ENCODE measurements at regions not wholly inside any gene's neighbourhood (a gene's known extent, or its start where the extent isn't known, plus 50 kb on each side); places are given as distances from the start of the nearest gene placed in this dataset.
"Not testable (repeated sequence)": the region's sequence is repeated elsewhere in the genome, so short reads cannot be mapped to it uniquely, and the experiment has no call there.

- no peak for DNase-seq (ENCODE audit: low spot score)
Measured at GRCh38 chr9:78714576-78714975, 417.7 kb downstream of the PSAT1 start.

- DNase-seq (ENCODE audit: low spot score): not testable (repeated sequence)
Measured at GRCh38 chr9:78719029-78719428, 422.1 kb downstream of the PSAT1 start.

GRCh38 chr9:78724896-78725295 lies 428.0 kb downstream of the PSAT1 start:
- no peak for DNase-seq (ENCODE audit: low spot score)

- no peak for DNase-seq (ENCODE audit: low spot score)
Measured at GRCh38 chr9:78725503-78725902, 428.6 kb downstream of the PSAT1 start.

GRCh38 chr9:78745331-78745730 lies 448.4 kb downstream of the PSAT1 start:
- no peak for DNase-seq (ENCODE audit: low spot score)

GRCh38 chr9:78746010-78746409 lies 449.1 kb downstream of the PSAT1 start:
- no peak for DNase-seq (ENCODE audit: low spot score)

GRCh38 chr9:78753039-78753438 lies 456.1 kb downstream of the PSAT1 start:
- no peak for DNase-seq (ENCODE audit: low spot score)

- no peak for DNase-seq (ENCODE audit: low spot score)
Measured at GRCh38 chr9:78756813-78757510, 460.0 kb downstream of the PSAT1 start.

GRCh38 chr9:78763424-78763823 lies 466.5 kb downstream of the PSAT1 start:
- no peak for DNase-seq (ENCODE audit: low spot score)

GRCh38 chr9:78765861-78766260 lies 468.9 kb downstream of the PSAT1 start:
- DNase-seq (ENCODE audit: low spot score): no peak

GRCh38 chr9:78767490-78767889 lies 470.6 kb downstream of the PSAT1 start:
- no peak for DNase-seq (ENCODE audit: low spot score)

GRCh38 chr9:78769690-78770089 lies 472.8 kb downstream of the PSAT1 start:
- no peak for DNase-seq (ENCODE audit: low spot score)

GRCh38 chr9:78775211-78775610 lies 478.3 kb downstream of the PSAT1 start:
- no peak for DNase-seq (ENCODE audit: low spot score)

GRCh38 chr9:78775696-78776295 lies 478.9 kb downstream of the PSAT1 start:
- no peak for DNase-seq (ENCODE audit: low spot score)

GRCh38 chr9:78777747-78778146 lies 480.8 kb downstream of the PSAT1 start:
- no peak for DNase-seq (ENCODE audit: low spot score)

GRCh38 chr9:78778318-78778717 lies 481.4 kb downstream of the PSAT1 start:
- no peak for DNase-seq (ENCODE audit: low spot score)

GRCh38 chr9:78778861-78779374 lies 482.0 kb downstream of the PSAT1 start:
- no peak for DNase-seq (ENCODE audit: low spot score)

GRCh38 chr9:78781681-78782080 lies 484.8 kb downstream of the PSAT1 start:
- DNase-seq (ENCODE audit: low spot score): no peak

GRCh38 chr9:78782234-78782633 lies 485.3 kb downstream of the PSAT1 start:
- DNase-seq (ENCODE audit: low spot score): no peak

GRCh38 chr9:78782858-78783257 lies 485.9 kb downstream of the PSAT1 start:
- DNase-seq (ENCODE audit: low spot score): no peak

GRCh38 chr9:78783743-78784142 lies 486.8 kb downstream of the PSAT1 start:
- DNase-seq (ENCODE audit: low spot score): no peak

- DNase-seq (ENCODE audit: low spot score): no peak
Measured at GRCh38 chr9:78786794-78787193, 489.9 kb downstream of the PSAT1 start.

- DNase-seq (ENCODE audit: low spot score): no peak
Measured at GRCh38 chr9:78788101-78788500, 491.2 kb downstream of the PSAT1 start.

GRCh38 chr9:78791779-78792178 lies 494.9 kb downstream of the PSAT1 start:
- DNase-seq (ENCODE audit: low spot score): no peak
